AG09309 (cell line): ENCODE measurements at regions not wholly inside any gene's neighbourhood (a gene's known extent, or its start where the extent isn't known, plus 50 kb on each side); places are given as distances from the start of the nearest gene placed in this dataset.

ENCODE experiments used
- DNase-seq: peaks from one replicate; pipeline ENCODE4 v3.0.0-alpha.2; 2010; ENCODE audit warnings: low read depth
- H3K4me3 ChIP-seq: 2 replicates; pipeline ENCODE4 v1.5.1; 2011; ENCODE audit warnings: mild to moderate bottlenecking, low read depth, low read length, moderate library complexity; ENCODE audit not compliant: control insufficient read depth
- CTCF ChIP-seq: IDR thresholded peaks from 2 replicates; pipeline ENCODE4 v1.5.1; 2011; ENCODE audit warnings: mild to moderate bottlenecking, low read depth, low read length, inconsistent platforms; ENCODE audit not compliant: insufficient read depth, control insufficient read depth; ENCODE audit errors: missing control alignments

- no peak for TF ChIP-seq CTCF
- DNase-seq = no peak
- no peak overlapping the region for H3K4me3 ChIP-seq
Measured at GRCh38 chr12:17652436-17652835, 437.6 kb downstream of the RERGL start.

- no peak for TF ChIP-seq CTCF
- H3K4me3 ChIP-seq = no peak overlapping the region
- no peak for DNase-seq
Measured at GRCh38 chr12:17642340-17642650, 447.7 kb downstream of the RERGL start.

- no peak for DNase-seq
- H3K4me3 ChIP-seq = no peak overlapping the region
- no peak for TF ChIP-seq CTCF
Measured at GRCh38 chr12:17640615-17641014, 449.4 kb downstream of the RERGL start.

- no peak overlapping the region for H3K4me3 ChIP-seq
- DNase-seq = no peak
- no peak for TF ChIP-seq CTCF
Measured at GRCh38 chr12:17618831-17619230, 471.2 kb downstream of the RERGL start.

- TF ChIP-seq CTCF = no peak
Measured at GRCh38 chr12:17609701-17610100, 480.3 kb downstream of the RERGL start.

GRCh38 chr12:17609153-17609552, 480.8 kb downstream of the RERGL start:
- no peak for TF ChIP-seq CTCF
- DNase-seq = no peak
- H3K4me3 ChIP-seq = no peak overlapping the region

More at GRCh38 chr12:17609701-17610100, 480.3 kb downstream of the RERGL start:
- no peak overlapping the region for H3K4me3 ChIP-seq
- DNase-seq = no peak

GRCh38 chr12:17595111-17595510, 494.9 kb downstream of the RERGL start:
- DNase-seq = no peak
- no peak for TF ChIP-seq CTCF

More at GRCh38 chr12:17595111-17595510, 494.9 kb downstream of the RERGL start:
- H3K4me3 ChIP-seq = no peak overlapping the region
